HG03066 (cell line): ENCODE measurements at regions not wholly inside any gene's neighbourhood (a gene's known extent, or its start where the extent isn't known, plus 50 kb on each side); places are given as distances from the start of the nearest gene placed in this dataset.
"Not testable (repeated sequence)": the region's sequence is repeated elsewhere in the genome, so short reads cannot be mapped to it uniquely, and the experiment has no call there.

ENCODE experiments used
- ATAC-seq: cut with Tn5 transposase; IDR thresholded peaks from one replicate; pipeline ENCODE4 v1.9.1; 2021; ENCODE audit warnings: low read depth; ENCODE audit not compliant: unreplicated experiment

- no peak for ATAC-seq
These were observed 149.3 kb downstream of the TGFB2 start for GRCh38 chr1:218494449-218494852.

GRCh38 chr1:218495931-218496330, 150.8 kb downstream of the TGFB2 start:
- no peak for ATAC-seq

- ATAC-seq, result no peak
These were observed 151.4 kb downstream of the TGFB2 start for GRCh38 chr1:218496561-218496960.

GRCh38 chr1:218498056-218498938, 153.2 kb downstream of the TGFB2 start:
- ATAC-seq, result no peak

- ATAC-seq, result no peak
These were observed 154.0 kb downstream of the TGFB2 start for GRCh38 chr1:218499011-218499691.

GRCh38 chr1:218499911-218500310, 154.8 kb downstream of the TGFB2 start:
- ATAC-seq, result no peak

GRCh38 chr1:218501161-218501560, 156.0 kb downstream of the TGFB2 start:
- ATAC-seq, result no peak

GRCh38 chr1:218502383-218502782, 157.2 kb downstream of the TGFB2 start:
- ATAC-seq, result no peak

GRCh38 chr1:218503102-218503501, 158.0 kb downstream of the TGFB2 start:
- no peak for ATAC-seq

GRCh38 chr1:218507355-218508002, 162.3 kb downstream of the TGFB2 start:
- no peak for ATAC-seq

GRCh38 chr1:218510153-218510772, 165.1 kb downstream of the TGFB2 start:
- no peak for ATAC-seq

- no peak for ATAC-seq
These were observed 168.2 kb downstream of the TGFB2 start for GRCh38 chr1:218513328-218513727.

- ATAC-seq, result no peak
These were observed 169.6 kb downstream of the TGFB2 start for GRCh38 chr1:218514689-218515088.

- ATAC-seq, result no peak
These were observed 171.4 kb downstream of the TGFB2 start for GRCh38 chr1:218516526-218516925.

GRCh38 chr1:218517459-218517858, 172.3 kb downstream of the TGFB2 start:
- ATAC-seq, result no peak

GRCh38 chr1:218518216-218518740, 173.1 kb downstream of the TGFB2 start:
- no peak for ATAC-seq

- not testable (repeated sequence) for ATAC-seq
These were observed 175.5 kb downstream of the TGFB2 start for GRCh38 chr1:218520646-218521045.

- no peak for ATAC-seq
These were observed 176.5 kb downstream of the TGFB2 start for GRCh38 chr1:218521414-218522169.

GRCh38 chr1:218524526-218524925, 179.4 kb downstream of the TGFB2 start:
- ATAC-seq, result no peak

GRCh38 chr1:218525031-218525430, 179.9 kb downstream of the TGFB2 start:
- no peak for ATAC-seq
